Nucleus accumbens (tissue), 56 donors: ENCODE measurements at regions not wholly inside any gene's neighbourhood (a gene's known extent, or its start where the extent isn't known, plus 50 kb on each side); places are given as distances from the start of the nearest gene placed in this dataset.

ENCODE experiments used
- DNase-seq, 56 donors: peaks; one replicate each; lab custom pipeline; 2025; lab: John Stamatoyannopoulos, UW

DNA sequence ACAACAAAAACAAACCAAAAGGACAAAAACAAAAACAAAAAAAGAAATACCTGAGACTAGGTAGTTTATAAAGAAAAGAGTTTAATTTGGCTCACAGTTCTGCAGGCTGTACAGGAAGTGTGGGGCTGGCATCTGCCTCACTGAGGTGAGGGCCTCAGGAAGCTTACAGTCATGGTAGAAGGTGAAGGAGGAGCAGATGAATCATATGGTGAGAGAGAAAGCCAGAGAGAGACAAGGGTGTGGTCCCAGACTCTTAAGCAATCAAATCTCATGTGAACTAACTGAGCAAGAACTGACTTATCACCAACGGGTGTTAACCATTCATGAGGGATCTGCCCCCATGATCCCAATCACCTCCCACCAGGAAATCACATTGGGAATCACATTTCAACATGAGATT, 58.8 kb upstream of the ZBED5 start:
- DNase-seq, result no peak

DNA sequence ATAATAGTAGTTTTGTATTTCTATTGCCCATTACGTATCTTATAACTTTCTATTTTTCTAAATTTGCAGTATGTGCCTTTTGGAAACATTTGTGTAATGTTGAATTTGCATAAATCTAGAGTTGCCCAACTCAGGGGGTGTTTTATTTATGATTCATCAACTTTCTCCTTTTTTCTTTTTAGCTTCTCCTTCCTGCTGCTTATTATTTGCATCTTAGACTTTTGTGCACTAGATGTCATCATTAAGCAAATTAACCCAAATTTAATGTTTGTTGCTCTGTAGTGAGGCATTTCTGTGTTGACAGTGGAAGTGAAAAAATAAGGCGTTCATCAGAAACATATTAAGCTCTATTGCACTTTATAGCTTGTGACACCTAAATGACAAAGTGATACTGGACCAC, 56.2 kb upstream of the ZBED5 start:
- no peak for DNase-seq

GRCh38 chr11:10913075-10913474, 55.2 kb upstream of the ZBED5 start:
- no peak for DNase-seq

- no peak for DNase-seq
Observed at GRCh38 chr11:10911907-10912306, 54.1 kb upstream of the ZBED5 start.

GRCh38 chr11:10909141-10909883, 51.5 kb upstream of the ZBED5 start:
- DNase-seq, result no peak

DNA sequence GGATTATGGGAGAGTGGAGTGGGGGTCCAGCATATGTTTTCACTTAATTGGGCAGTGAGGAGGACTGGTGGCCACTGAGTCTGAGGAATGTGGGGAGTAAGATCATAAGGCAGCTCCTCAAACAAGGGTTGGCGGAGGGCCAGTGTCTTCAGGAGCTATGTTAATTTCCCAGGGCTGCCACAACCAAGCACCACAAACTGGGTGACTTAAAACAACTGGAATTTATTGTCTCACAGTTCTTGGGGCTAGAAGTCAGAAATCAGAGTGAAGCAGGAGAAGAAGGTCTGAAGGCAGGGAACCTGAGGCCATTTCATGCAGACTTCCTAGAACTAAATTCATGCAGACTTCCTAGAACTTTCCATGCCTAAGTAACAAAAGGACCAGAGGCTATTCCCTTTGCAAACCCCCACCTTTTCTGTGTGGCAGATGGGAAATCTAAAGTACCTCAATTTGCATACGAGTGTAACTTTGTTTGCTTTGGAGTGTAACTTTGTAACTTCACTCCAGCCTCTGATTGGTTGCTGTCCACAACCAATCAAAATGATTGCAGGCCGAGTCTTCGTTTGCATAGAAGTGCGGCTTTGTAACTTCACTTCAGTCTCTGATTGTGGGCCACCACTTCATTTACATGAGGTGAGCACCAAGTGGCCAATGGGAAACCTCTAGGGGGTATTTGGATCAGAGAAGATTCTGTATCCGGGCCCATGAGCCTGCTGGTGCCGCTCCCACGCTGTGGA, 50.5 kb upstream of the ZBED5 start:
- no peak for DNase-seq
